H9 (cell line): ENCODE measurements at regions not wholly inside any gene's neighbourhood (a gene's known extent, or its start where the extent isn't known, plus 50 kb on each side); places are given as distances from the start of the nearest gene placed in this dataset.

Source experiments
- DNase-seq: peaks from one replicate; pipeline ENCODE4 v3.0.0-alpha.2; 2017
- H2AFZ ChIP-seq: one replicate; pipeline ENCODE4 v1.6.1; 2013; ENCODE audit warnings: mild to moderate bottlenecking, low read length, control low read depth, moderate library complexity
- H2AK5ac ChIP-seq: 2 replicates; pipeline ENCODE4 v1.6.1; 2013; ENCODE audit warnings: low read length, control low read depth, mixed read lengths; ENCODE audit not compliant: insufficient read length
- H2BK120ac ChIP-seq: one replicate; pipeline ENCODE4 v1.6.1; 2013; ENCODE audit warnings: low read depth, mild to moderate bottlenecking, low read length, control low read depth, inconsistent platforms; ENCODE audit not compliant: poor library complexity, severe bottlenecking
- H2BK12ac ChIP-seq: 2 replicates; pipeline ENCODE4 v1.6.1; 2013; ENCODE audit warnings: low read length, control low read depth, mixed read lengths, low read depth; ENCODE audit not compliant: insufficient read length
- H2BK15ac ChIP-seq: 2 replicates; pipeline ENCODE4 v1.6.1; 2013; ENCODE audit warnings: low read depth, low read length, control low read depth
- H2BK20ac ChIP-seq: one replicate; pipeline ENCODE4 v1.6.1; 2013; ENCODE audit warnings: low read depth, mild to moderate bottlenecking, low read length, control low read depth, inconsistent platforms; ENCODE audit not compliant: poor library complexity, severe bottlenecking
- H2BK5ac ChIP-seq: 2 replicates; pipeline ENCODE4 v1.6.1; 2013; ENCODE audit warnings: low read length, control low read depth, mixed read lengths; ENCODE audit not compliant: insufficient read length
- H3K14ac ChIP-seq: 2 replicates; pipeline ENCODE4 v1.6.1; 2013; ENCODE audit warnings: low read length, control low read depth; ENCODE audit not compliant: insufficient read depth
- H3K18ac ChIP-seq: 2 replicates; pipeline ENCODE4 v1.6.1; 2013; ENCODE audit warnings: low read depth, mild to moderate bottlenecking, mixed read lengths, low read length, control low read depth; ENCODE audit not compliant: insufficient read length
- H3K23ac ChIP-seq: 2 replicates; pipeline ENCODE4 v1.6.1; 2013; ENCODE audit warnings: low read length, control low read depth, mixed read lengths, low read depth; ENCODE audit not compliant: insufficient read length
- H3K23me2 ChIP-seq: 2 replicates; pipeline ENCODE4 v1.6.1; 2013; ENCODE audit warnings: low read depth, mild to moderate bottlenecking, mixed read lengths, low read length, control low read depth; ENCODE audit not compliant: insufficient read length, poor library complexity, severe bottlenecking
- H3K27ac ChIP-seq: 2 replicates; pipeline ENCODE4 v1.5.1; 2013; ENCODE audit warnings: low read length, control low read depth, mixed read lengths, low read depth; ENCODE audit not compliant: insufficient read length
- H3K27me3 ChIP-seq: 2 replicates; pipeline ENCODE4 v1.6.1; 2013; ENCODE audit warnings: low read length, control low read depth, inconsistent platforms; ENCODE audit not compliant: insufficient read depth
- H3K4ac ChIP-seq: 2 replicates; pipeline ENCODE4 v1.6.1; 2013; ENCODE audit warnings: low read depth, mild to moderate bottlenecking, control low read depth, inconsistent platforms, low read length, moderate library complexity
- H3K4me1 ChIP-seq: 2 replicates; pipeline ENCODE4 v1.6.1; 2013; ENCODE audit warnings: low read length, control low read depth, inconsistent platforms; ENCODE audit not compliant: insufficient read depth
- H3K4me2 ChIP-seq: 2 replicates; pipeline ENCODE4 v1.6.1; 2013; ENCODE audit warnings: low read length, control low read depth, mixed read lengths; ENCODE audit not compliant: insufficient read length, insufficient read depth
- H3K56ac ChIP-seq: 2 replicates; pipeline ENCODE4 v1.6.1; 2013; ENCODE audit warnings: low read depth, mild to moderate bottlenecking, mixed read lengths, low read length, control low read depth; ENCODE audit not compliant: insufficient read length
- H3K79me1 ChIP-seq: 2 replicates; pipeline ENCODE4 v1.6.1; 2013; ENCODE audit warnings: low read depth, mild to moderate bottlenecking, moderate library complexity, low read length, control low read depth, inconsistent platforms; ENCODE audit not compliant: insufficient read depth, poor library complexity, severe bottlenecking
- H3K79me2 ChIP-seq: 2 replicates; pipeline ENCODE4 v1.6.1; 2013; ENCODE audit warnings: low read length, control low read depth, inconsistent platforms; ENCODE audit not compliant: insufficient read depth
- H3K9ac ChIP-seq: 2 replicates; pipeline ENCODE4 v1.6.1; 2013; ENCODE audit warnings: low read length, control low read depth, mixed read lengths; ENCODE audit not compliant: insufficient read length; ENCODE audit errors: extremely low read depth
- H3K9me3 ChIP-seq: one replicate; pipeline ENCODE4 v1.6.1; 2013; ENCODE audit warnings: low read depth, low read length, inconsistent platforms; ENCODE audit not compliant: control insufficient read depth
- H3T11ph ChIP-seq: one replicate; pipeline ENCODE4 v1.6.1; 2013; ENCODE audit warnings: mild to moderate bottlenecking, low read length, control low read depth, inconsistent platforms
- H4K20me1 ChIP-seq: one replicate; pipeline ENCODE4 v1.6.1; 2013; ENCODE audit not compliant: control insufficient read depth, insufficient read length, insufficient read depth
- H4K5ac ChIP-seq: 2 replicates; pipeline ENCODE4 v1.6.1; 2013; ENCODE audit warnings: low read depth, mild to moderate bottlenecking, mixed read lengths, low read length, control low read depth; ENCODE audit not compliant: insufficient read length
- H4K8ac ChIP-seq: replicated peaks from 2 replicates; pipeline ENCODE4 v1.6.1; 2013; ENCODE audit warnings: low read length, control low read depth, mixed read lengths, low read depth; ENCODE audit not compliant: insufficient read length
- H4K91ac ChIP-seq: 2 replicates; pipeline ENCODE4 v1.6.1; 2013; ENCODE audit warnings: low read depth, mild to moderate bottlenecking, moderate library complexity, mixed read lengths, low read length, control low read depth; ENCODE audit not compliant: insufficient read length
- H3K27ac Mint-ChIP-seq, 3 experiments: 2 replicates in 2 of 3; 3 replicates in 1 of 3; pipeline ENCODE4 v1.8.0; 2020 to 2021; ENCODE audit warnings: mixed read lengths in 3 of 3, mild to moderate bottlenecking in 1 of 3, moderate library complexity in 1 of 3
- H3K27me3 Mint-ChIP-seq: 2 replicates; pipeline ENCODE4 v1.8.0; 2021; ENCODE audit warnings: low read depth, mild to moderate bottlenecking, moderate library complexity, mixed read lengths
- H3K36me3 Mint-ChIP-seq, 3 experiments: 2 replicates in 2 of 3; 3 replicates in 1 of 3; pipeline ENCODE4 v1.8.0; 2020 to 2021; ENCODE audit warnings: low read depth in 3 of 3, mixed read lengths in 3 of 3; ENCODE audit not compliant: insufficient read depth in 1 of 3
- H3K4me1 Mint-ChIP-seq, 2 experiments: 2 replicates each; pipeline ENCODE4 v1.8.0; 2020; ENCODE audit warnings: mixed read lengths in 2 of 2
- H3K4me3 Mint-ChIP-seq, 2 experiments: 2 replicates in 1 of 2; 3 replicates in 1 of 2; pipeline ENCODE4 v1.8.0; 2020 to 2021; ENCODE audit warnings: mild to moderate bottlenecking in 2 of 2, mixed read lengths in 2 of 2, moderate library complexity in 1 of 2
- H3K9me3 Mint-ChIP-seq, 2 experiments: 2 replicates in 1 of 2; 3 replicates in 1 of 2; pipeline ENCODE4 v1.8.0; 2020; ENCODE audit warnings: mild to moderate bottlenecking in 2 of 2, mixed read lengths in 2 of 2, moderate library complexity in 1 of 2
- WGBS: extraction: QIAGEN DNeasy Blood & Tissue Kit; methylation state at CpG from one replicate; pipeline ENCODE4 v1.1.7; 2013; ENCODE audit warnings: missing lambda C conversion rate, low lambda C conversion rate, mixed read lengths; ENCODE audit not compliant: insufficient read length; ENCODE audit errors: extremely low coverage; 5-methylcytosine and 5-hydroxymethylcytosine counted together
- TF ChIP-seq, protein P1 (sequence below): fragments of 200-600 bp; sonication (generic); conservative IDR thresholded peaks from 3 replicates; pipeline ENCODE4 v1.8.0; 2021; ENCODE audit warnings: antibody characterized with exemption, mild to moderate bottlenecking

GRCh38 chr10:106304056-106304455 is 860.5 kb downstream of the SORCS1 start:
- H2BK15ac ChIP-seq = no peak overlapping the region
- H4K20me1 ChIP-seq = no peaks in the 10 kb centered on the region
- no peaks in the 10 kb centered on the region for H3K79me2 ChIP-seq
- no peak overlapping the region for H4K91ac ChIP-seq
- H2BK5ac ChIP-seq = no peak overlapping the region
- H2BK120ac ChIP-seq = no peak overlapping the region
- H3K27ac ChIP-seq = no peak overlapping the region
- H3K14ac ChIP-seq = no peak overlapping the region
- H3K9me3 ChIP-seq = no peaks in the 10 kb centered on the region
- TF ChIP-seq, protein P1, sequence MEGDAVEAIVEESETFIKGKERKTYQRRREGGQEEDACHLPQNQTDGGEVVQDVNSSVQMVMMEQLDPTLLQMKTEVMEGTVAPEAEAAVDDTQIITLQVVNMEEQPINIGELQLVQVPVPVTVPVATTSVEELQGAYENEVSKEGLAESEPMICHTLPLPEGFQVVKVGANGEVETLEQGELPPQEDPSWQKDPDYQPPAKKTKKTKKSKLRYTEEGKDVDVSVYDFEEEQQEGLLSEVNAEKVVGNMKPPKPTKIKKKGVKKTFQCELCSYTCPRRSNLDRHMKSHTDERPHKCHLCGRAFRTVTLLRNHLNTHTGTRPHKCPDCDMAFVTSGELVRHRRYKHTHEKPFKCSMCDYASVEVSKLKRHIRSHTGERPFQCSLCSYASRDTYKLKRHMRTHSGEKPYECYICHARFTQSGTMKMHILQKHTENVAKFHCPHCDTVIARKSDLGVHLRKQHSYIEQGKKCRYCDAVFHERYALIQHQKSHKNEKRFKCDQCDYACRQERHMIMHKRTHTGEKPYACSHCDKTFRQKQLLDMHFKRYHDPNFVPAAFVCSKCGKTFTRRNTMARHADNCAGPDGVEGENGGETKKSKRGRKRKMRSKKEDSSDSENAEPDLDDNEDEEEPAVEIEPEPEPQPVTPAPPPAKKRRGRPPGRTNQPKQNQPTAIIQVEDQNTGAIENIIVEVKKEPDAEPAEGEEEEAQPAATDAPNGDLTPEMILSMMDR = no peak
- no peaks in the 10 kb centered on the region for H3K27me3 ChIP-seq
- H3K23ac ChIP-seq = no peak overlapping the region
- H3K36me3 Mint-ChIP-seq = no peaks in the 10 kb centered on the region
- no peaks in the 10 kb centered on the region for H3K79me1 ChIP-seq
- H3K27me3 Mint-ChIP-seq = no peaks in the 10 kb centered on the region
- H3K9me3 Mint-ChIP-seq = no peaks in the 10 kb centered on the region
- no peak overlapping the region for H3K56ac ChIP-seq
- peaks cover 9 to 11% of the 10 kb centered on the region in 2 experiments for H3K4me1 Mint-ChIP-seq
- no peak for DNase-seq
- no peak overlapping the region for H4K8ac ChIP-seq
- no peaks in the 10 kb centered on the region for H3K23me2 ChIP-seq
- no peak overlapping the region for H3K4me3 Mint-ChIP-seq
- H4K5ac ChIP-seq = no peak overlapping the region
- H2BK20ac ChIP-seq = no peak overlapping the region
- peaks cover 4% of the 10 kb centered on the region; the same call in 1 of the 2 replicates for H3K4me1 ChIP-seq
- no peak overlapping the region for H2AFZ ChIP-seq
- WGBS = no CpG with 5 or more reads among the region's 1 CpG
- H3K4me2 ChIP-seq = no peak overlapping the region
- no peak overlapping the region for H2AK5ac ChIP-seq
- no peak overlapping the region for H3K18ac ChIP-seq
- H2BK12ac ChIP-seq = no peak overlapping the region
- no peak overlapping the region for H3K27ac Mint-ChIP-seq
- H3T11ph ChIP-seq = no peak overlapping the region
- no peak overlapping the region for H3K9ac ChIP-seq
- H3K4ac ChIP-seq = no peak overlapping the region
